NOMO-1 (cell line): ENCODE measurements at regions not wholly inside any gene's neighbourhood (a gene's known extent, or its start where the extent isn't known, plus 50 kb on each side); places are given as distances from the start of the nearest gene placed in this dataset.

Experiments used
- DNase-seq, 2 experiments: peaks; one replicate each; lab custom pipeline; 2025; ENCODE audit not compliant: unreplicated experiment in 2 of 2; lab: John Stamatoyannopoulos, UW

DNA sequence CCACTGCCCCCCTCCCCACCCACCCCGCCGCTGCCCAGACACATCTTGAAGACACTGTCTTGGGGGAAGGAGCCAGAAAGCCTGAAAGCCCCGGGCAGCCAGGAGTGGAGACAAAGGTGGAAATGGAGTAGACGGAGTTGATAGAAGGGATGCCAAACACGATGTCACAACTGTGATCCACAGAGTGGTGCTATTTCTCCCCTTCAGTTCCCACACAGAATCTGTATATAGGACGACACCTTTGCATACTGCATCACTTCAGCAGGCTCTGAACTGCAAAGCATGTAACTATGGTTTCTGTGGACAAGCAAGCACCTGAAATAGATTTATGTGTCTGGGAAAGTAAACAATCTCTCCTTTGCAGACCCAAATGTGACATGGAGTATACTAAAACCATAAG lies 56.4 kb upstream of the F13A1 start:
- DNase-seq, result no peak

GRCh38 chr6:6377621-6378020 lies 57.2 kb upstream of the F13A1 start:
- peak; percentile 28 to 74 for DNase-seq

- peak in 1 of 2 experiments; percentile 35 for DNase-seq
Observed at GRCh38 chr6:6379573-6379972, 59.1 kb upstream of the F13A1 start.

DNA sequence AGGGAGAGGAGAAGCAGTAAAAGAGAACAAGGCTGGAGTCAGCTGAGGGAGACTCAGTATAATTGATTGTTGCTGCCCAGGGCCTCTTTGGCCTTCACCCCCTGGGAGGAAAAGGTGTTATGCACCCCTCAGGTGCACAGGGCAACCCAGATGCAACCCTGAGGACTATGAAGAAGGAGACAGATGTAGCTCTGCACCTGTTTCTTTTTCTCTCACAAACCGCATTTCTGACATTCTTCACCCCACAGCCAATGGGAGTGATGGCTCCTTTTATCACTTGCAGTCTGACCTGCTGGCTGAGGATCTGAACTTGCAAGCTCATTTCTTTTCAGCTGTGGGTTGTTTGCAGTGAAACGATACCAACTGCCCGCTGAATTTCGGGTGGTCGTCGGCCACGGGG lies 64.1 kb upstream of the F13A1 start:
- DNase-seq, result no peak

- peak; percentile 51 to 83 for DNase-seq
Observed at GRCh38 chr6:6386010-6386409, 65.5 kb upstream of the F13A1 start.

DNA sequence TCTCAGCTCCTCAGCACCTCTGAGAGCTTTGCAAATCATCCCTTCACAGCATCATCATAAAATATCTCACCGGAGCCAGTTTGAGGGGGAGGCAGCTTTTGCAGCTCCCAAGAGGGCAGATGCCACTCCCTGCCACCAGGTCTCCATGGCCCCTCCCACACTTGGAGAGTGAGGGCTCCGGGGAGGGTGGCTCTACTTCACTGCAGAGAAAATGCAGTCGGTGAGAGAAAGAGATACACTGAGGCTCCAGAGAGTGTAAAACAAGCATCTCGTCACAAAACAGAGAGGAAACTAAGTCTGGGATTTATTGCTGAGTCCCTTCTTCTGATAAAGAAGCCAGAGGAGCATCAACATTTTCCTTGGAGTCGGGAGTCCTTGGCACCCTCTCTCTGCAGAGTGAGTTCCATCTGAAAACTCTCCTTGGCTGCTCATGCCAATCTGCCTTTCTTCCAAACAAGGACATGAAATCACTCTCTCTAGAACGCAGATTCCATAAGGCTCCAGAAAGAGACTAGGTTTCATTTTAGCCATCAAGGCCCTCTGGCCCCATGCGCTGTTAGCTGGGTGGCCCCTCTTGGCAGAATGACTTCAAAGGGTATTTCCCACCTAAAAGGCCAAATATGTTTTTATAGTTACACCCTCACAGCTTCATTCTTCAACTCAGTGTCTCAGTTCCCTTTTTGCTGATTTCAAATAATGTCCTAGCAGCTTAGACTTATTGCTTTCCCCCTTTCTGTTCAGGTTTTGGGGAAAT lies 70.6 kb upstream of the F13A1 start:
- peak in 1 of 2 experiments; percentile 37 for DNase-seq

- no peak for DNase-seq
Observed at GRCh38 chr6:6392214-6393068, 72.0 kb upstream of the F13A1 start.

- no peak for DNase-seq
Observed at GRCh38 chr6:6393069-6393529, 72.6 kb upstream of the F13A1 start.

DNA sequence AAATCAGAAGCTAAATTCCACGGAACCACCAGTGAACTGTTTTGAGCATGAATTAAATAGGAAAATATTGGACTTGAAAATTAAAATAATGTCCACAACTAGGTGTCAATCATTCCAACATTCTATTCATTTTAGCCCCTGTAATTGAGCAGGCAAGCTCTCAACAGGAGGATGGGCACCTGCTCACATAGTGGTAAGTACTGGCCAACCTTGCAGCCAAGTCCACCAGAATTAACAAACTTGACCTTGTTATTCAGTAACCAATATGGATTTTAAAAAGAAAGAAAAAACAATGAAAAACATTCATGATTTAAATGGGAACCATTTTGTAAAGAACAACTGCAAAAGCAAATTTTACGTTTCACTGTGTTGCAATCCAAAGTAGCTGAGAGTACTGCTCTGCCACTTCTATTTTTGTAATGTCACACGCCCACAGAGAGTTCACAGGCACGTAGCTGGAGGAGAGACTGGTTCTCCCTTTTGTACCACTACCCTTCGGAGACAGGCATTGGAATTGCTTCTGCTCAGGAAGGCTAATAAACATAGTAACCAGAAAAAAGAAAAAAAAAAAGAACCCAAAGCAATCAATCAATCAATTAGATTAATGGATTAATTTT lies 75.2 kb upstream of the F13A1 start:
- DNase-seq, result peak; percentile 80 to 93

GRCh38 chr6:6397842-6398241 lies 77.4 kb upstream of the F13A1 start:
- DNase-seq, result no peak

DNA sequence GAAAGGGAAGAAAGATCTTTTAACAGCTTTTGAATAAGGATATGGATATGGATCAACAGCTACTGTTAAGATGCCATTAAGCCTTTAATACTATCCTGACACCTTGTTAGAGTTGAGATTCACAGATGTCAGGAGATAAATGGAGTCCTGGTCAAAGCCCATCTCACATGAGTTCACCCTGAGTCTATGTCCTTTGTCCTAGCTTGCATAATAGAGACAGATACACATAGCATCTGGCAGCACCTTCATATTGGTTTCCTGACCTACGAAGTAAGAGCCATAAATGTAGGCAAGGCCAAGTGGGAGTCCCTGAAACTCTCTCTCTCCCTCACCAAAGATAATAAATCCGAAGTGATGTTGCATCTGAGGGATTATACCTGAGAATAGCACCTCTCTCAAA lies 79.1 kb upstream of the F13A1 start:
- DNase-seq, result no peak

GRCh38 chr6:6401401-6401800 lies 80.9 kb upstream of the F13A1 start:
- no peak for DNase-seq

- peak; percentile 67 to 80 for DNase-seq
Observed at GRCh38 chr6:6402006-6402405, 81.5 kb upstream of the F13A1 start.

DNA sequence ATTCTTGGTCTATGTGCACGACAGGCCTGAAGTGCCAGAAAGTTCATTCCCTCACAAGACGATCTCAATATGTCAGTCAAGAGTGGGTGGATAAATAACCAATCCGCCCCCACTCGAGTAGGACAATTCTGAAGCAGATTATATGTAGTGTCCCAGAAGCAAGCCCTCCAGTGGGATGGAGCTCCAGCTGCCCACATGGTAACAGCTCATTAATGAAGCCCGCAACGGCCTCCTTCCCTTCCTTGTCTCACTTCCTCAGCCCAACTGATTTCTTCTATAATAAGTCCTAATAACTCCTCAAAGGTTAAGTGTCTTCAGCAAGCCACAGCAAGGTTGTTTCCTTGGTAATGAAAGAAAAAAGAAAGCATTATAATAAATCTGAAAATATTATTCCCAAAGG lies 82.1 kb upstream of the F13A1 start:
- DNase-seq, result peak; percentile 78 to 81

GRCh38 chr6:6405031-6405430 lies 84.6 kb upstream of the F13A1 start:
- peak in 1 of 2 experiments; percentile 37 for DNase-seq

DNA sequence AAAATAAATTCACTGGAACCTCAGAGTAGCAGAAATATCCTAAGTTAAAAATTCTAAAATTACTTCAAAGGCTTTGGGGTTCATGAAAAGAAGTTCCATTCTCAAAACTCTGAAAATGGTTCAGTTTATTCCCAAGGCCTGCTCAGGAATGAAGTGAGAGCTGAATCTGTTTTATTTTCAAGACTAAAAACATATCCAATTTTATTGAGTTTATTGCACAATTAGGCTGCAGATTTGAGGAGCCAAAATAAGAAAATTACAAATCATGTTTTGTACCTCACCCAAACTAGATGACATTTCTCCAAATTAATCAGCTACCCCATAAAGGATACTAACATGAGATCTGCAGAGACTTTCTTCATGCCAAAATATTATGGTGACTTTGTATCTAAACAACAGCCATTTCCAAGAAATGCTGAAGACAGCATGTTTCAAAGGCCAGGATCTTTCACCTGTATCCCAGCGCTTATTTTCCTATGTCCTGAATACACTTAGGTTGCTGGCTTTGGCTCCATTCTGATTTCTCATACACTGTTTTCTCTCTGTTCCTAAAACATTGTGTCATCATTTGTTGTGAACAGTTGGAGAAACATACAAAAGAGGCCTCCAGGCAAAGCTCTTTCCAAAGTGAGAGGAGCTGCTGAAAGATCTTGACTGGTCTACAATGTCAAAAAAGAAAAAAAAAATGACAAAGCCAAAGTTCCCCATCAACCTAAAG lies 85.7 kb upstream of the F13A1 start:
- DNase-seq, result no peak

DNA sequence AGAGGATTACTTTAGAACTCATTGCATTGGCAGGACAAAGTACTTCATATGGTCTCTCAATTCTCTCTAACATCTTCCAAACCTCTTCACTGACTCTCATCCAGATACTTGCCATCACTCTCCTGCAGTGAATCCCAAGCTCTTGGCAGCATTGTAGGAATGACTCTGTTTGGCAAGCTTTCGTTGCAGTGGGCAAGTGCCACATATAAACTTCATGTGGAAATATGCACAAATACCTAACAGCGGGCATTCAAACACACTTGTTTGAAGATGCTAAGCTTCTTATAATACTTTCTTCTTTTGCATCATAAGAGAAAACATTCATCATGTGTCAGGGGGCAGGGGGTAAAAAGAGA lies 86.2 kb upstream of the F13A1 start:
- no peak for DNase-seq

GRCh38 chr6:6407071-6407741 lies 86.7 kb upstream of the F13A1 start:
- peak; percentile 33 to 80 for DNase-seq

DNA sequence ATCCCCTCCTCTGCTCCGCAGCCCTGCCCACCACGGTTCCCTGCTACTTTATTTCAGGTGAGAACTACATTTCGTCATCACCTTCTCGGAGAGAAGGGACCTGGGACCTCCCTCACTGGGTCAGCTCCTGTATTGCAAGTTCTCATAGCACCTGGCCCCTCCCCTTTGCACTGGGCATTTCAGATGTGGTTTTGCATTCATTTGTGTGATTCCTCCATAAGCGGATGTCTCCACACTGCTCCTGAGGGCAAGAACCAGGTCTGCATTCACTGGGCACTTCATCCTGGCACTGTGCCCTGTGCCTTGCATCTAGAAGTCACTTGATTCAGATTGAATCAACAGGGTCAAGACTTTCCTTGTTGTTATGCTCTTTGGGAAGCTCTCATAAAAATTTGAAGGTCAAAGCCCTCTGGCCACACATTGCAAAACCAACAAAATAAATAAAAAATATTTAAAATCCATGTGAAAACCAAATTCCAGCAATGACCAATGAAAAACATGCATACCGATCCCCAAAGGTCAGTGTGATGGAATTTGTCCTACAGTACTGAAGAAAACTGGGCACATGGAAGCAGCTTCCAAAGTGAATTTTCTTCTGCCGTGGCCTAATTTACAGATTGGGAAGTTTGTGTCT lies 89.1 kb upstream of the F13A1 start:
- no peak for DNase-seq

GRCh38 chr6:6411115-6411514 lies 90.7 kb upstream of the F13A1 start:
- no peak for DNase-seq
